HG03521 (cell line): ENCODE measurements at regions not wholly inside any gene's neighbourhood (a gene's known extent, or its start where the extent isn't known, plus 50 kb on each side); places are given as distances from the start of the nearest gene placed in this dataset.
"Not testable (repeated sequence)": the region's sequence is repeated elsewhere in the genome, so short reads cannot be mapped to it uniquely, and the experiment has no call there.

Source experiments
- ATAC-seq: cut with Tn5 transposase; IDR thresholded peaks from one replicate; pipeline ENCODE4 v1.9.1; 2021; ENCODE audit warnings: mild to moderate bottlenecking, moderate library complexity; ENCODE audit not compliant: unreplicated experiment

- ATAC-seq: no peak
Observed at GRCh38 chr10:58070956-58071355, 196.7 kb downstream of the IPMK start.

- no peak for ATAC-seq
Observed at GRCh38 chr10:58068809-58069208, 198.9 kb downstream of the IPMK start.

- ATAC-seq: no peak
Observed at GRCh38 chr10:58066979-58067378, 200.7 kb downstream of the IPMK start.

- ATAC-seq: no peak
Observed at GRCh38 chr10:58066126-58066525, 201.6 kb downstream of the IPMK start.

- no peak for ATAC-seq
Observed at GRCh38 chr10:58065529-58065815, 202.2 kb downstream of the IPMK start.

GRCh38 chr10:58064714-58065528, 202.8 kb downstream of the IPMK start:
- no peak for ATAC-seq

GRCh38 chr10:58063861-58064480, 203.7 kb downstream of the IPMK start:
- ATAC-seq: no peak

GRCh38 chr10:58058683-58059082, 209.0 kb downstream of the IPMK start:
- ATAC-seq: not testable (repeated sequence)

- ATAC-seq: no peak
Observed at GRCh38 chr10:58054881-58055280, 212.8 kb downstream of the IPMK start.

GRCh38 chr10:58052772-58053171, 214.9 kb downstream of the IPMK start:
- no peak for ATAC-seq

- no peak for ATAC-seq
Observed at GRCh38 chr10:58050575-58050974, 217.1 kb downstream of the IPMK start.

- ATAC-seq: no peak
Observed at GRCh38 chr10:58048936-58049335, 218.8 kb downstream of the IPMK start.

GRCh38 chr10:58044072-58044471, 223.6 kb downstream of the IPMK start:
- ATAC-seq: no peak

GRCh38 chr10:58041901-58042300, 225.8 kb downstream of the IPMK start:
- ATAC-seq: no peak

GRCh38 chr10:58030208-58030607, 237.5 kb downstream of the IPMK start:
- no peak for ATAC-seq

GRCh38 chr10:58028597-58029366, 238.9 kb downstream of the IPMK start:
- no peak for ATAC-seq

GRCh38 chr10:58027426-58027825, 240.3 kb downstream of the IPMK start:
- ATAC-seq: no peak

GRCh38 chr10:58026036-58026435, 241.7 kb downstream of the IPMK start:
- ATAC-seq: no peak

- no peak for ATAC-seq
Observed at GRCh38 chr10:58023341-58024073, 244.2 kb downstream of the IPMK start.

- no peak for ATAC-seq
Observed at GRCh38 chr10:58019863-58020537, 247.7 kb downstream of the IPMK start.
